Astrocyte (in vitro differentiated cells and primary cell): ENCODE measurements at regions not wholly inside any gene's neighbourhood (a gene's known extent, or its start where the extent isn't known, plus 50 kb on each side); places are given as distances from the start of the nearest gene placed in this dataset.

Source experiments
- CTCF ChIP-seq: IDR thresholded peaks from 2 replicates; pipeline ENCODE4 v1.5.1; 2011; ENCODE audit warnings: low read depth, mild to moderate bottlenecking, inconsistent platforms, low read length, moderate library complexity; ENCODE audit not compliant: insufficient read depth
- EZH2 ChIP-seq: IDR thresholded peaks from 2 replicates; pipeline ENCODE4 v1.6.1; 2012; ENCODE audit warnings: mild to moderate bottlenecking, low read length, inconsistent platforms; ENCODE audit not compliant: insufficient read depth

GRCh38 chr6:159414711-159415110, 245.5 kb downstream of the FNDC1 start:
- no peak for TF ChIP-seq CTCF
- TF ChIP-seq EZH2 = no peak
